SJCRH30 (cell line): ENCODE measurements at regions not wholly inside any gene's neighbourhood (a gene's known extent, or its start where the extent isn't known, plus 50 kb on each side); places are given as distances from the start of the nearest gene placed in this dataset.
"Not testable (repeated sequence)": the region's sequence is repeated elsewhere in the genome, so short reads cannot be mapped to it uniquely, and the experiment has no call there.

Experiments used
- DNase-seq, 2 experiments: peaks; one replicate each; pipeline ENCODE4 v3.0.0-alpha.2; 2015 to 2020
- H3K27ac ChIP-seq: fragments of 250-450 bp; sonication (Bioruptor Pico); 2 replicates; pipeline ENCODE4 v1.5.1; 2020; ENCODE audit warnings: mild to moderate bottlenecking, moderate library complexity
- H3K27me3 ChIP-seq: fragments of 250-450 bp; sonication (Bioruptor Pico); 2 replicates; pipeline ENCODE4 v1.5.1; 2020; ENCODE audit warnings: mild to moderate bottlenecking, moderate library complexity
- H3K36me3 ChIP-seq: fragments of 250-450 bp; sonication (Bioruptor Pico); 2 replicates; pipeline ENCODE4 v1.5.1; 2020; ENCODE audit warnings: mild to moderate bottlenecking, moderate library complexity
- H3K4me1 ChIP-seq: fragments of 250-450 bp; sonication (Bioruptor Pico); 2 replicates; pipeline ENCODE4 v1.5.1; 2020; ENCODE audit warnings: mild to moderate bottlenecking, moderate library complexity
- H3K4me3 ChIP-seq: fragments of 250-450 bp; sonication (Bioruptor Pico); 2 replicates; pipeline ENCODE4 v1.5.1; 2020; ENCODE audit warnings: mild to moderate bottlenecking, moderate library complexity
- H3K9me3 ChIP-seq: fragments of 250-450 bp; sonication (Bioruptor Pico); replicated peaks from 2 replicates; pipeline ENCODE4 v1.5.1; 2020; ENCODE audit warnings: mild to moderate bottlenecking, moderate library complexity

- Histone ChIP-seq H3K9me3 (no peaks in the 10 kb centered on the region), H3K36me3 (no peaks in the 10 kb centered on the region), H3K27ac (no peak overlapping the region), H3K27me3 (no peaks in the 10 kb centered on the region), H3K4me3 (no peak overlapping the region), H3K4me1 (no peaks in the 10 kb centered on the region)
- DNase-seq, result no peak
These were observed 218.7 kb downstream of the FOXD4L6 start for GRCh38 chr9:40909821-40910220.

GRCh38 chr9:40909111-40909510 lies 219.4 kb downstream of the FOXD4L6 start:
- not testable (repeated sequence) for H3K4me1 ChIP-seq, H3K27ac ChIP-seq, H3K4me3 ChIP-seq, H3K9me3 ChIP-seq, H3K27me3 ChIP-seq, H3K36me3 ChIP-seq, DNase-seq

GRCh38 chr9:40907657-40908624 lies 220.5 kb downstream of the FOXD4L6 start:
- H3K4me3 ChIP-seq, result no peak overlapping the region
- no peaks in the 10 kb centered on the region; the same call in 1 of the 2 replicates for H3K9me3 ChIP-seq
- no peaks in the 10 kb centered on the region for H3K36me3 ChIP-seq
- DNase-seq, result no peak
- H3K4me1 ChIP-seq, result no peaks in the 10 kb centered on the region
- H3K27me3 ChIP-seq, result no peaks in the 10 kb centered on the region
- no peak overlapping the region for H3K27ac ChIP-seq

- H3K9me3 ChIP-seq, H3K4me1 ChIP-seq, DNase-seq, H3K27me3 ChIP-seq, H3K36me3 ChIP-seq, H3K4me3 ChIP-seq, H3K27ac ChIP-seq: not testable (repeated sequence)
These were observed 221.6 kb downstream of the FOXD4L6 start for GRCh38 chr9:40906879-40907278.

GRCh38 chr9:40892315-40892714 lies 236.2 kb downstream of the FOXD4L6 start:
- H3K27ac ChIP-seq, result not testable (repeated sequence)

GRCh38 chr9:40885858-40886257 lies 242.6 kb downstream of the FOXD4L6 start:
- not testable (repeated sequence) for H3K9me3 ChIP-seq, H3K27ac ChIP-seq, H3K27me3 ChIP-seq, DNase-seq, H3K36me3 ChIP-seq, H3K4me1 ChIP-seq, H3K4me3 ChIP-seq

More at GRCh38 chr9:40892315-40892714, 236.2 kb downstream of the FOXD4L6 start:
- H3K27me3 ChIP-seq, H3K4me3 ChIP-seq, H3K36me3 ChIP-seq, H3K4me1 ChIP-seq, DNase-seq: not testable (repeated sequence)
- peaks cover 19% of the 10 kb centered on the region; the same call in 1 of the 2 replicates for H3K9me3 ChIP-seq

GRCh38 chr9:40884902-40885490 lies 243.5 kb downstream of the FOXD4L6 start:
- H3K36me3 ChIP-seq, H3K4me1 ChIP-seq, H3K4me3 ChIP-seq, H3K27me3 ChIP-seq, H3K27ac ChIP-seq, DNase-seq: not testable (repeated sequence)
- peaks cover 11% of the 10 kb centered on the region for H3K9me3 ChIP-seq

GRCh38 chr9:40884072-40884901 lies 244.2 kb downstream of the FOXD4L6 start:
- H3K9me3 ChIP-seq, result peaks cover 11% of the 10 kb centered on the region
- H3K36me3 ChIP-seq, result no peaks in the 10 kb centered on the region
- no peaks in the 10 kb centered on the region for H3K27me3 ChIP-seq
- H3K4me1 ChIP-seq, result no peaks in the 10 kb centered on the region
- H3K4me3 ChIP-seq, result no peak overlapping the region
- DNase-seq, result peak in 1 of 2 experiments; percentile 12
- H3K27ac ChIP-seq, result no peak overlapping the region

GRCh38 chr9:40883423-40884071 lies 244.9 kb downstream of the FOXD4L6 start:
- not testable (repeated sequence) for H3K27me3 ChIP-seq, H3K36me3 ChIP-seq, H3K27ac ChIP-seq, H3K4me3 ChIP-seq, DNase-seq, H3K4me1 ChIP-seq
- H3K9me3 ChIP-seq, result peaks cover 13% of the 10 kb centered on the region

- not testable (repeated sequence) for H3K36me3 ChIP-seq, H3K4me3 ChIP-seq, H3K27ac ChIP-seq, H3K4me1 ChIP-seq, DNase-seq, H3K27me3 ChIP-seq
- peaks cover 16% of the 10 kb centered on the region for H3K9me3 ChIP-seq
These were observed 254.7 kb downstream of the FOXD4L6 start for GRCh38 chr9:40873753-40874295.

GRCh38 chr9:40868437-40868836 lies 260.0 kb downstream of the FOXD4L6 start:
- not testable (repeated sequence) for H3K4me3 ChIP-seq, DNase-seq, H3K4me1 ChIP-seq, H3K27me3 ChIP-seq, H3K36me3 ChIP-seq, H3K27ac ChIP-seq
- H3K9me3 ChIP-seq, result peaks cover 17% of the 10 kb centered on the region
